ENCODE measurements at regions not wholly inside any gene's neighbourhood (a gene's known extent, or its start where the extent isn't known, plus 50 kb on each side); places are given as distances from the start of the nearest gene placed in this dataset.

DNA sequence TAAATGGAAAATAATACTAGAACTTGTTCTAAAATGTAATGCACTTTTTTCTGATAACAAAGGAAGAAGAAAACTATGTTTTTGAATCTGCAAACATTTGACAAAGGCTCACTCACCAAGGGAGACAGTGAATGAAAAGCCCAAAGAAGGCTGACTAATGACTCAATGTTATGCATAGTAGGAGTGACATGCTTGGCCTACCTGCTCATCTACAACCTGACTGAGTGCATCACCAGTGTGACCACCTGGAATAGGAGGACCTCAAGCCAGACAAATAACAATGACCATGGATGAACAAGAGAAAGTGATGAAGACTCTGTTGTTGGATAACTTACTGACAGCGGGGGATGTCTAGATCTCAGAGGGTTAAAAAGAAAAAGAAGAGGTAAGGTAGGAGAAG lies 157.2 kb downstream of the SIM1 start:
- H3K36me3 ChIP-seq = no peaks in the 10 kb centered on the region
- no peaks in the 10 kb centered on the region for H3K27me3 ChIP-seq (ENCODE audit: insufficient read depth, low read depth, severe bottlenecking)
- H3K9me3 ChIP-seq (ENCODE audit: severe bottlenecking) = no peaks in the 10 kb centered on the region
- TF ChIP-seq, protein P1, sequence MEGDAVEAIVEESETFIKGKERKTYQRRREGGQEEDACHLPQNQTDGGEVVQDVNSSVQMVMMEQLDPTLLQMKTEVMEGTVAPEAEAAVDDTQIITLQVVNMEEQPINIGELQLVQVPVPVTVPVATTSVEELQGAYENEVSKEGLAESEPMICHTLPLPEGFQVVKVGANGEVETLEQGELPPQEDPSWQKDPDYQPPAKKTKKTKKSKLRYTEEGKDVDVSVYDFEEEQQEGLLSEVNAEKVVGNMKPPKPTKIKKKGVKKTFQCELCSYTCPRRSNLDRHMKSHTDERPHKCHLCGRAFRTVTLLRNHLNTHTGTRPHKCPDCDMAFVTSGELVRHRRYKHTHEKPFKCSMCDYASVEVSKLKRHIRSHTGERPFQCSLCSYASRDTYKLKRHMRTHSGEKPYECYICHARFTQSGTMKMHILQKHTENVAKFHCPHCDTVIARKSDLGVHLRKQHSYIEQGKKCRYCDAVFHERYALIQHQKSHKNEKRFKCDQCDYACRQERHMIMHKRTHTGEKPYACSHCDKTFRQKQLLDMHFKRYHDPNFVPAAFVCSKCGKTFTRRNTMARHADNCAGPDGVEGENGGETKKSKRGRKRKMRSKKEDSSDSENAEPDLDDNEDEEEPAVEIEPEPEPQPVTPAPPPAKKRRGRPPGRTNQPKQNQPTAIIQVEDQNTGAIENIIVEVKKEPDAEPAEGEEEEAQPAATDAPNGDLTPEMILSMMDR (IDR thresholded peaks at IDR 0.05; ENCODE audit: low read depth, low read length) = no peak
- no peak overlapping the region for H3K4me3 ChIP-seq (ENCODE audit: low read depth, low read length)
- DNase-seq = no peak
- H3K27ac ChIP-seq = no peak overlapping the region

- Histone ChIP-seq H3K27me3 (ENCODE audit: insufficient read depth, low read depth, severe bottlenecking) (no peaks in the 10 kb centered on the region), H3K4me3 (ENCODE audit: low read depth, low read length) (no peak overlapping the region), H3K9me3 (ENCODE audit: severe bottlenecking) (no peaks in the 10 kb centered on the region), H3K27ac (no peak overlapping the region), H3K36me3 (no peaks in the 10 kb centered on the region)
- TF ChIP-seq, protein P1 (IDR thresholded peaks at IDR 0.05; ENCODE audit: low read depth, low read length) = no peak
- DNase-seq = no peak
These were observed 159.4 kb downstream of the SIM1 start for GRCh38 chr6:100305209-100305869.

- Histone ChIP-seq H3K27ac (no peak overlapping the region), H3K36me3 (no peaks in the 10 kb centered on the region), H3K9me3 (ENCODE audit: severe bottlenecking) (no peaks in the 10 kb centered on the region), H3K27me3 (ENCODE audit: insufficient read depth, low read depth, severe bottlenecking) (no peaks in the 10 kb centered on the region), H3K4me3 (ENCODE audit: low read depth, low read length) (no peak overlapping the region)
- TF ChIP-seq, protein P1 (IDR thresholded peaks at IDR 0.05; ENCODE audit: low read depth, low read length) = no peak
- DNase-seq = no peak
These were observed 160.1 kb downstream of the SIM1 start for GRCh38 chr6:100304575-100304974.

- Histone ChIP-seq H3K27ac (no peak overlapping the region), H3K36me3 (no peaks in the 10 kb centered on the region), H3K9me3 (ENCODE audit: severe bottlenecking) (no peaks in the 10 kb centered on the region), H3K4me3 (ENCODE audit: low read depth, low read length) (no peak overlapping the region), H3K27me3 (ENCODE audit: insufficient read depth, low read depth, severe bottlenecking) (no peaks in the 10 kb centered on the region)
- no peak for DNase-seq
- TF ChIP-seq, protein P1 (IDR thresholded peaks at IDR 0.05; ENCODE audit: low read depth, low read length) = no peak
These were observed 163.0 kb downstream of the SIM1 start for GRCh38 chr6:100301731-100302130.

DNA sequence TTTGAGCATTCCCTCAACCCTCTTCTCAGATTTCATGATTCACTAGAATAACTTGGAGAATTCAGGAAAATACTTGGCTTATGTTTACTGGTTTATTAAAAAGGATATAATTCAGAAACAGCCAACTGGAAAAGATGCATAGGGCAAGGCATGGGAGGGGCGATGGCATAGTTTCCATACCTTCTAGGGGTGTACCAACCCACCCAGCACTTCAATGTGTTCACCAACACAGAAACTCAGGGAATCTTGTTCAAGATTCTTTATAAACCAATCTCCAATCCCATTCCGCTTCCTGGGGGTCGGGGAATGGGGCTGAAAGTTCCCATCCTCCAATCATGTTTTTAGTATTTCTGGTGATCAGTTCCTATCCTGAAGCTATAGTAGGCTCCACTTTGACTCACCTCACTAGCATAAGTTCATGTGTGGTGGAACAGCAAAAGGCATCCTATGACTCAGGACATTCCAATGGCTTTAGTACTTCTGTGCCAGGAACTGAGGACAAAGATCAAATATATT lies 164.4 kb downstream of the SIM1 start:
- no peak for DNase-seq
- H3K4me3 ChIP-seq (ENCODE audit: low read depth, low read length) = no peak overlapping the region
- H3K27ac ChIP-seq = no peak overlapping the region
- no peaks in the 10 kb centered on the region for H3K36me3 ChIP-seq
- H3K27me3 ChIP-seq (ENCODE audit: insufficient read depth, low read depth, severe bottlenecking) = no peaks in the 10 kb centered on the region
- no peaks in the 10 kb centered on the region for H3K9me3 ChIP-seq (ENCODE audit: severe bottlenecking)
- TF ChIP-seq, protein P1 (IDR thresholded peaks at IDR 0.05; ENCODE audit: low read depth, low read length) = no peak
